Neuronal stem cell (in vitro differentiated cells): ENCODE measurements at regions not wholly inside any gene's neighbourhood (a gene's known extent, or its start where the extent isn't known, plus 50 kb on each side); places are given as distances from the start of the nearest gene placed in this dataset.

Experiments
- DNase-seq: peaks from one replicate; pipeline ENCODE4 v3.0.0-alpha.2; 2013; ENCODE audit warnings: low spot score
- H2AFZ ChIP-seq: one replicate; pipeline ENCODE4 v1.6.1; 2013; ENCODE audit warnings: mild to moderate bottlenecking, low read length, inconsistent platforms
- H2AK5ac ChIP-seq: 2 replicates; pipeline ENCODE4 v1.6.1; 2013; ENCODE audit warnings: low read depth, mild to moderate bottlenecking, inconsistent platforms, low read length, moderate library complexity, mixed read lengths
- H2BK120ac ChIP-seq: 2 replicates; pipeline ENCODE4 v1.6.1; 2013; ENCODE audit warnings: low read depth, mild to moderate bottlenecking, inconsistent platforms, low read length, moderate library complexity, mixed read lengths
- H2BK12ac ChIP-seq: one replicate; pipeline ENCODE4 v1.6.1; 2013; ENCODE audit warnings: low read length, inconsistent platforms
- H2BK15ac ChIP-seq: 2 replicates; pipeline ENCODE4 v1.6.1; 2013; ENCODE audit warnings: mild to moderate bottlenecking, low read length, inconsistent platforms, mixed read lengths
- H2BK5ac ChIP-seq: one replicate; pipeline ENCODE4 v1.6.1; 2013; ENCODE audit warnings: inconsistent platforms, mild to moderate bottlenecking, low read length, moderate library complexity
- H3K14ac ChIP-seq: one replicate; pipeline ENCODE4 v1.6.1; 2013; ENCODE audit warnings: low read length, inconsistent platforms
- H3K18ac ChIP-seq: 2 replicates; pipeline ENCODE4 v1.6.1; 2013; ENCODE audit warnings: low read length, inconsistent platforms
- H3K23ac ChIP-seq: 2 replicates; pipeline ENCODE4 v1.6.1; 2013; ENCODE audit warnings: low read depth, mild to moderate bottlenecking, mixed read lengths, low read length, inconsistent platforms; ENCODE audit not compliant: poor library complexity
- H3K27ac ChIP-seq: replicated peaks from 3 replicates; pipeline ENCODE4 v1.5.1; 2013; ENCODE audit warnings: low read length, inconsistent platforms
- H3K27me3 ChIP-seq, 3 experiments: 2 replicates each; pipeline ENCODE4 v1.6.1; 2013; ENCODE audit warnings: low read length in 3 of 3, mild to moderate bottlenecking in 2 of 3, inconsistent platforms in 1 of 3, low read depth in 1 of 3, mixed read lengths in 1 of 3, moderate library complexity in 1 of 3; ENCODE audit not compliant: control insufficient read depth in 3 of 3, insufficient read depth in 3 of 3
- H3K36me3 ChIP-seq, 2 donors: replicated peaks in 1 of 2; 2 replicates each; pipeline ENCODE4 v1.6.1; 2013; ENCODE audit warnings: low read length in 2 of 2; ENCODE audit not compliant: control insufficient read depth in 2 of 2, insufficient read depth in 2 of 2
- H3K4ac ChIP-seq: 2 replicates; pipeline ENCODE4 v1.6.1; 2013; ENCODE audit warnings: inconsistent platforms, mild to moderate bottlenecking, low read length, moderate library complexity
- H3K4me1 ChIP-seq, 2 donors: 1 replicate in 1 of 2; 2 replicates in 1 of 2; pipeline ENCODE4 v1.6.1; 2013; ENCODE audit warnings: low read length in 2 of 2, low read depth in 1 of 2; ENCODE audit not compliant: control insufficient read depth in 2 of 2, insufficient read depth in 1 of 2
- H3K4me2 ChIP-seq: one replicate; pipeline ENCODE4 v1.6.1; 2013; ENCODE audit warnings: mild to moderate bottlenecking, low read length, inconsistent platforms; ENCODE audit not compliant: insufficient read depth, poor library complexity, severe bottlenecking
- H3K4me3 ChIP-seq, 2 donors: 2 replicates each; pipeline ENCODE4 v1.5.1; 2013; ENCODE audit warnings: low read length in 2 of 2, mild to moderate bottlenecking in 2 of 2, inconsistent platforms in 1 of 2, moderate library complexity in 1 of 2
- H3K79me1 ChIP-seq: one replicate; pipeline ENCODE4 v1.6.1; 2013; ENCODE audit warnings: low read depth, mild to moderate bottlenecking, inconsistent platforms, low read length, moderate library complexity
- H3K9ac ChIP-seq: one replicate; pipeline ENCODE4 v1.6.1; 2013; ENCODE audit warnings: mild to moderate bottlenecking, low read depth, low read length, inconsistent platforms; ENCODE audit not compliant: poor library complexity
- H3K9me3 ChIP-seq, 2 donors: replicated peaks in 1 of 2; 2 replicates each; pipeline versions ENCODE3 to v1.6.1; 2013; ENCODE audit warnings: low read length in 2 of 2, mild to moderate bottlenecking in 2 of 2, inconsistent platforms in 1 of 2, low read depth in 1 of 2, mixed read lengths in 1 of 2, moderate library complexity in 1 of 2; ENCODE audit not compliant: control insufficient read depth in 2 of 2, insufficient read depth in 1 of 2
- H4K8ac ChIP-seq: one replicate; pipeline ENCODE4 v1.6.1; 2013; ENCODE audit warnings: low read depth, mild to moderate bottlenecking, inconsistent platforms, low read length, moderate library complexity
- H4K91ac ChIP-seq: one replicate; pipeline ENCODE4 v1.6.1; 2013; ENCODE audit warnings: low read length, low read depth, mild to moderate bottlenecking, inconsistent platforms; ENCODE audit not compliant: poor library complexity
- WGBS, 2 donors: extraction: QIAGEN DNeasy Blood & Tissue Kit; methylation state at CpG; one replicate each; pipeline ENCODE4 v1.1.7; 2013; ENCODE audit warnings: missing lambda C conversion rate in 2 of 2, mixed read lengths in 1 of 2; ENCODE audit not compliant: insufficient read length in 2 of 2, insufficient replicate concordance in 1 of 2; ENCODE audit errors: extremely low coverage in 2 of 2; 5-methylcytosine and 5-hydroxymethylcytosine counted together

DNA sequence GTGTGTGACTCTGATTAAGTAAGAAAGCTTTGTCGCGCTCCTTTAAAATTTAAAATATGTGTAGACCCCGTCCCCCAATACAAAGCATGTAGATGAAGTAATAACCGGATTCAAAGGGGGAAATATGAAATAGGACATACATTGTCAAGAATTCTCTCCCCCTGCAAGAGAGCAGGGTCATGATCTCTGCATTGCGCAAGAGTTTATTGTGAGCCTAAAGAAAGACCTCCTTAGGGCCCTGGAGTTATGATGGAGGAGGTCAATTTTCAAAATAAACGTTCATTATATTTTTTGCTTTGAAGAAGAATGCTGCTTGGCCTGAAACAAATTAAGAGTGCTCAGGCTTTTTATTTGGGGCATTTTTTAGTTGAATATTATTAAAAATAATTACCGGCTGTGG, 235.0 kb downstream of the SHOX2 start:
- no peak for DNase-seq
- H4K91ac ChIP-seq = no peak overlapping the region
- H3K9ac ChIP-seq = no peak overlapping the region
- H4K8ac ChIP-seq = no peak overlapping the region
- no peaks in the 10 kb centered on the region for H3K79me1 ChIP-seq
- H2AFZ ChIP-seq = no peak overlapping the region
- H3K14ac ChIP-seq = no peak overlapping the region
- no peak overlapping the region for H3K4me3 ChIP-seq
- no peak overlapping the region for H3K4ac ChIP-seq
- WGBS, 2 donors = no CpG with 5 or more reads among the region's 7 CpGs
- H2AK5ac ChIP-seq = no peak overlapping the region
- H3K4me1 ChIP-seq = no peaks in the 10 kb centered on the region
- no peak overlapping the region for H3K4me2 ChIP-seq
- no peak overlapping the region for H2BK120ac ChIP-seq
- no peak overlapping the region for H3K27ac ChIP-seq
- no peak overlapping the region for H2BK5ac ChIP-seq
- H3K9me3 ChIP-seq = no peaks in the 10 kb centered on the region
- no peak overlapping the region for H2BK12ac ChIP-seq
- no peaks in the 10 kb centered on the region for H3K27me3 ChIP-seq
- no peak overlapping the region for H3K18ac ChIP-seq
- no peak overlapping the region for H3K23ac ChIP-seq
- H3K36me3 ChIP-seq = no peaks in the 10 kb centered on the region
- H2BK15ac ChIP-seq = no peak overlapping the region

DNA sequence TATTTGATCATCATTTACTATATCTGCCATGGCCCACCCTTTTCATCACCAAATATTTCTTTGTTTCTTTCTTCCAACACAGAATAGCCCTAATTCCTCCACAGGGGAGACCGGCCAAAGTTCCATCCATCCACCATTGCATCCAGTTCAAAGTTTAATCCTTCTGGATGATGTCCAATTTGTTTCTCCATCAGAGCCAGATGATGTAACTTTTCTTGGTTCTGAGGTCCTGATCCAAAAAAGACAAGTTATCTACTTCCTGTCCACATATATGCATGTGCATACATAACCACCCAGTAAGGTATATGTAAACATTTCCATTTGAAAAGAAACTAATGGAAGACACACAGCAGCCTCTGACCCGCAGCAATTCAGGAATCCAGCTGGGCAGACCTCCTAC, 237.3 kb downstream of the SHOX2 start:
- Histone ChIP-seq H3K9me3 (no peaks in the 10 kb centered on the region), H3K36me3 (no peaks in the 10 kb centered on the region), H2BK5ac (no peak overlapping the region), H2BK120ac (no peak overlapping the region), H2BK15ac (no peak overlapping the region), H3K27ac (no peak overlapping the region), H3K14ac (no peak overlapping the region), H3K9ac (no peak overlapping the region), H4K91ac (no peak overlapping the region), H3K4me1 (no peaks in the 10 kb centered on the region), H3K27me3 (no peaks in the 10 kb centered on the region), H3K4me3 (no peak overlapping the region), H3K4ac (no peak overlapping the region), H3K79me1 (no peaks in the 10 kb centered on the region), H2AFZ (no peak overlapping the region), H4K8ac (no peak overlapping the region), H2AK5ac (no peak overlapping the region), H3K18ac (no peak overlapping the region), H3K23ac (no peak overlapping the region), H2BK12ac (no peak overlapping the region), H3K4me2 (no peak overlapping the region)
- no CpG with 5 or more reads among the region's 2 CpGs for WGBS, 2 donors
- DNase-seq = no peak

DNA sequence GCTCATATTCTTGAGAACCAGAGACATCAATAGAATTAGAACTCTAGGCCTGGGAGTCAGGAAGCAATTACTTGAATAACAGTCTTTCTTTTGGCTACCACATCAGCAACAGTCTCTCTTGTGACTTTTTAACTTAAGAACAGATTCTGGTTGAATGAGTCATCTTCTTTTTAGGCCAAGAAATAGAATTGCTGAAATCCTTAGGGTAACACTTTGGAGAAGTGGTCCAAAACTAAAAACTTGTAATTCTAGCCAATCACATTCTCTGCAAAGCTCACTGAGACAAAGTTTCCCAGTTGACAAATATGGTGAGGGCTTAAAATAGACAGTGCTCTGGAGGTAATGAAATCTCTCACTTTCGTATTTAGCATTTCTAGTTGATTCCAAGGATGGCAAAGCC, 238.0 kb downstream of the SHOX2 start:
- Histone ChIP-seq H3K79me1 (no peaks in the 10 kb centered on the region), H3K9me3 (no peaks in the 10 kb centered on the region), H3K36me3 (no peaks in the 10 kb centered on the region), H3K27me3 (no peaks in the 10 kb centered on the region), H2BK5ac (no peak overlapping the region), H4K91ac (no peak overlapping the region), H3K4me1 (no peaks in the 10 kb centered on the region), H2BK12ac (no peak overlapping the region), H2BK15ac (no peak overlapping the region), H4K8ac (no peak overlapping the region), H2AK5ac (no peak overlapping the region), H2AFZ (no peak overlapping the region), H3K14ac (no peak overlapping the region), H3K4me3 (no peak overlapping the region), H3K4me2 (no peak overlapping the region), H3K27ac (no peak overlapping the region), H3K4ac (no peak overlapping the region), H3K18ac (no peak overlapping the region), H3K23ac (no peak overlapping the region), H3K9ac (no peak overlapping the region), H2BK120ac (no peak overlapping the region)
- DNase-seq = no peak
- WGBS, 2 donors = no CpG with 5 or more reads among the region's 1 CpG

DNA sequence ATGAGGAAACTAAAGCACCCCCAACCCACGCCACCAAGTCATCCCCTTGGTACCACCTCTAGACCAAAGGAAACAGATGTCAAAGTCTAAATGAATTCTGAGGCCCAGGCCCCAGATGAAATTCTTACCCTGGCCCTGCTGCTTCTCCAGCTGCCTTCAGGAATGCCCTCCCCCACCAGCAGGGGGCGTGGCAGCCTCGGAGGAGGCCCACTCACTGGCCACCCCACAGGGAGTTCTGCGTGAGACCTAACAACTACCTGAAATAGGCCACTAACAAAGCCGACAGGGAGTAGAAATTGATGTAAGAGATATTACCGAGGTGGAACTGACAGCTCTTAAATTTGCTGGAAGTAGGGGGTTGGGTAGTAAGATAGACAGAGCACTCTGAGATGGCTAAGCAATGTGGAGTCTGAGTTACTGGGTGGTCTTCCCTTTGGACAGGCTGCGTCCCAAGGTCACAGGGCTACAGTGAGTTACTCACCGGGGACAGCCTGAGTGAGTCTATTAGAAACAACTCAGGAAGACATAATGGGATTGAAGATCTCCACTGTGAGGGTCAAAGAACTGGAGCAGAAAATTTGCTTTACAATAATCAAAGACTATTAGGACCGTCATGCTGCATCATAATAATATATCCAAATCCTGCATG, 240.7 kb downstream of the SHOX2 start:
- peak; percentile 30 for DNase-seq
- H4K91ac ChIP-seq = no peak overlapping the region

More for the DNA sequence above, 240.7 kb downstream of the SHOX2 start:
- Histone ChIP-seq H3K4me1 (no peaks in the 10 kb centered on the region), H3K9me3 (no peaks in the 10 kb centered on the region), H2AK5ac (no peak overlapping the region), H2BK120ac (no peak overlapping the region), H3K4me2 (no peak overlapping the region), H2BK15ac (no peak overlapping the region), H2BK12ac (no peak overlapping the region), H4K8ac (no peak overlapping the region), H3K4ac (no peak overlapping the region), H3K4me3 (no peak overlapping the region), H3K23ac (no peak overlapping the region), H3K18ac (no peak overlapping the region), H3K27me3 (no peaks in the 10 kb centered on the region), H3K79me1 (no peaks in the 10 kb centered on the region), H3K9ac (no peak overlapping the region), H2AFZ (no peak overlapping the region), H2BK5ac (no peak overlapping the region), H3K36me3 (no peaks in the 10 kb centered on the region), H3K27ac (no peak overlapping the region), H3K14ac (no peak overlapping the region)
- no CpG with 5 or more reads among the region's 9 CpGs for WGBS, 2 donors
